Nephron (organoid): ENCODE measurements at regions not wholly inside any gene's neighbourhood (a gene's known extent, or its start where the extent isn't known, plus 50 kb on each side); places are given as distances from the start of the nearest gene placed in this dataset.

Source experiments
- H3K27ac Mint-ChIP-seq, 3 experiments: 2 replicates each; pipeline ENCODE4 v1.8.0; 2020; ENCODE audit warnings: mixed read lengths in 3 of 3, mild to moderate bottlenecking in 2 of 3, moderate library complexity in 1 of 3
- H3K27me3 Mint-ChIP-seq: 2 replicates; pipeline ENCODE4 v1.8.0; 2021; ENCODE audit warnings: low read depth, mild to moderate bottlenecking, moderate library complexity, mixed read lengths
- H3K36me3 Mint-ChIP-seq: 2 replicates; pipeline ENCODE4 v1.8.0; 2020; ENCODE audit warnings: low read depth, mixed read lengths
- H3K4me1 Mint-ChIP-seq: 2 replicates; pipeline ENCODE4 v1.8.0; 2020; ENCODE audit warnings: mixed read lengths
- H3K4me3 Mint-ChIP-seq, 3 experiments: 2 replicates each; pipeline ENCODE4 v1.8.0; 2020; ENCODE audit warnings: mild to moderate bottlenecking in 3 of 3, mixed read lengths in 3 of 3, moderate library complexity in 2 of 3
- H3K9me3 Mint-ChIP-seq: 2 replicates; pipeline ENCODE4 v1.8.0; 2020; ENCODE audit warnings: mixed read lengths
- CTCF ChIP-seq, 3 experiments: fragments of 200-600 bp; sonication (generic); IDR thresholded peaks; one replicate each; pipeline ENCODE4 v1.5.0; 2021; ENCODE audit warnings: antibody characterized with exemption in 3 of 3; ENCODE audit not compliant: unreplicated experiment in 3 of 3

GRCh38 chr7:25780904-25781303 lies 371.1 kb upstream of the NFE2L3 start:
- no peaks in the 10 kb centered on the region for H3K9me3 Mint-ChIP-seq
- H3K27me3 Mint-ChIP-seq = no peaks in the 10 kb centered on the region
- peaks cover 26% of the 10 kb centered on the region for H3K4me1 Mint-ChIP-seq
- no peak overlapping the region for H3K4me3 Mint-ChIP-seq
- no peaks in the 10 kb centered on the region for H3K36me3 Mint-ChIP-seq
- no peak overlapping the region for H3K27ac Mint-ChIP-seq
- TF ChIP-seq CTCF (IDR thresholded peaks at IDR 0.05; ENCODE audit: unreplicated experiment in 3 of 3) = no peak

- Mint-ChIP-seq H3K36me3 (no peaks in the 10 kb centered on the region), H3K9me3 (no peaks in the 10 kb centered on the region), H3K27ac (no peak overlapping the region), H3K4me1 (peaks cover 24% of the 10 kb centered on the region), H3K4me3 (no peak overlapping the region), H3K27me3 (no peaks in the 10 kb centered on the region)
- TF ChIP-seq CTCF (IDR thresholded peaks at IDR 0.05; ENCODE audit: unreplicated experiment in 3 of 3) = no peak
Observed at GRCh38 chr7:25781704-25782103, 370.3 kb upstream of the NFE2L3 start.

- Mint-ChIP-seq H3K4me1 (peaks cover 35% of the 10 kb centered on the region), H3K36me3 (no peaks in the 10 kb centered on the region), H3K27me3 (no peaks in the 10 kb centered on the region), H3K4me3 (no peak overlapping the region), H3K9me3 (no peaks in the 10 kb centered on the region), H3K27ac (peak overlapping the region; percentile 68 to 94 (median 90))
- no peak for TF ChIP-seq CTCF (IDR thresholded peaks at IDR 0.05; ENCODE audit: unreplicated experiment in 3 of 3)
Observed at GRCh38 chr7:25786936-25787335, 365.1 kb upstream of the NFE2L3 start.

GRCh38 chr7:25787336-25787735 lies 364.7 kb upstream of the NFE2L3 start:
- Mint-ChIP-seq H3K4me3 (no peak overlapping the region), H3K4me1 (peaks cover 35% of the 10 kb centered on the region), H3K27me3 (no peaks in the 10 kb centered on the region), H3K27ac (peak overlapping the region; percentile 68 to 94 (median 90)), H3K9me3 (no peaks in the 10 kb centered on the region), H3K36me3 (no peaks in the 10 kb centered on the region)
- no peak for TF ChIP-seq CTCF (IDR thresholded peaks at IDR 0.05; ENCODE audit: unreplicated experiment in 3 of 3)

- peak overlapping the region; percentile 11 to 90 (median 12) for H3K27ac Mint-ChIP-seq
- H3K27me3 Mint-ChIP-seq = no peaks in the 10 kb centered on the region
- H3K4me3 Mint-ChIP-seq = no peak overlapping the region
- TF ChIP-seq CTCF (IDR thresholded peaks at IDR 0.05; ENCODE audit: unreplicated experiment in 3 of 3) = no peak
- peaks cover 4% of the 10 kb centered on the region for H3K9me3 Mint-ChIP-seq
- H3K36me3 Mint-ChIP-seq = peaks cover 4% of the 10 kb centered on the region
- peaks cover 35% of the 10 kb centered on the region for H3K4me1 Mint-ChIP-seq
Observed at GRCh38 chr7:25788371-25788770, 363.6 kb upstream of the NFE2L3 start.

GRCh38 chr7:25788961-25789620 lies 362.9 kb upstream of the NFE2L3 start:
- H3K36me3 Mint-ChIP-seq = peaks cover 4% of the 10 kb centered on the region
- no peaks in the 10 kb centered on the region for H3K27me3 Mint-ChIP-seq
- no peak overlapping the region for H3K4me3 Mint-ChIP-seq
- H3K9me3 Mint-ChIP-seq = peaks cover 4% of the 10 kb centered on the region
- H3K4me1 Mint-ChIP-seq = peaks cover 35% of the 10 kb centered on the region
- H3K27ac Mint-ChIP-seq = peak overlapping the region; percentile 85 to 90 (median 86)
- no peak for TF ChIP-seq CTCF (IDR thresholded peaks at IDR 0.05; ENCODE audit: unreplicated experiment in 3 of 3)
